ENCODE measurements at regions not wholly inside any gene's neighbourhood (a gene's known extent, or its start where the extent isn't known, plus 50 kb on each side); places are given as distances from the start of the nearest gene placed in this dataset.
"Not testable (repeated sequence)": the region's sequence is repeated elsewhere in the genome, so short reads cannot be mapped to it uniquely, and the experiment has no call there.

- H3K27me3 ChIP-seq; H3K27ac ChIP-seq; H3K9me3 ChIP-seq; H3K36me3 ChIP-seq; H3K4me1 ChIP-seq; intact Hi-C loops (cut with DNase I); H3K4me3 ChIP-seq (replicated peaks in 1 of 3); DNase-seq: not testable (repeated sequence)
- WGBS, 2 donors: 93 to 94% methylated on average over 3 to 18 of the region's 30 CpGs
These were observed 481.0 kb upstream of the GNPDA2 start for GRCh38 chr4:45207241-45207863.

DNA sequence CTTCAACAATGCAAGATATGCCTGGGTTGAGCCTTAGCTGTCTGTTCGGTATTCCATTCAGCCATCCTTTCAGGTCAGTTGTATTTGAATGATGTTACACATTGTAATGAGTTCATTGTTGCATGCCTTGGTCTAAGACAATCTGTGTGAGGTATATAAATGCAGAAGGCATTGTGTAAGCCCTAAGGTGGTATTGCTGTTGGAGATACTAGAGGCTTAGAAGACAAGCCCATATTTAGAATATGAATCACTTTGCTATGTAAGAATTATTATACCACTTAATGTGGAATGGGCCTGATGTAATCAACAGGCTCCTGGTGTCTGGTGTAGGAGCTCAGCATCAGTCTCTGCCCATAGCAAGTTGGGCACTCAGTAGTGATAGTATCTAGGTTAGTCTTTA, 473.4 kb upstream of the GNPDA2 start:
- H3K27me3 ChIP-seq: no peaks in the 10 kb centered on the region
- H3K9me3 ChIP-seq: no peaks in the 10 kb centered on the region
- no peak overlapping the region for H3K27ac ChIP-seq
- H3K4me1 ChIP-seq: no peaks in the 10 kb centered on the region
- WGBS, 2 donors: 97 to 100% methylated on average over 1 of the region's 1 CpG
- intact Hi-C loops (cut with DNase I): no loop called here
- H3K4me3 ChIP-seq (replicated peaks in 1 of 3): no peak overlapping the region
- no peak for TF ChIP-seq CTCF (IDR thresholded peaks at IDR 0.05)
- TF ChIP-seq POLR2A (IDR thresholded peaks at IDR 0.05): no peak
- no peak for DNase-seq
- H3K36me3 ChIP-seq: no peaks in the 10 kb centered on the region

- TF ChIP-seq CTCF (IDR thresholded peaks at IDR 0.05) (no peak), POLR2A (IDR thresholded peaks at IDR 0.05) (no peak)
- Histone ChIP-seq H3K9me3 (no peaks in the 10 kb centered on the region), H3K27ac (no peak overlapping the region), H3K36me3 (no peaks in the 10 kb centered on the region), H3K27me3 (no peaks in the 10 kb centered on the region), H3K4me3 (replicated peaks in 1 of 3) (no peak overlapping the region), H3K4me1 (no peaks in the 10 kb centered on the region)
- no peak for DNase-seq
- 82 to 90% methylated on average over 2 of the region's 2 CpGs for WGBS, 2 donors
- intact Hi-C loops (cut with DNase I): no loop called here
These were observed 462.1 kb upstream of the GNPDA2 start for GRCh38 chr4:45188501-45188900.

- 93% methylated on average over 4 of the region's 4 CpGs for WGBS, 2 donors
- TF ChIP-seq POLR2A (IDR thresholded peaks at IDR 0.05): no peak
- TF ChIP-seq CTCF (IDR thresholded peaks at IDR 0.05): no peak
- DNase-seq: no peak
- Histone ChIP-seq H3K36me3 (no peaks in the 10 kb centered on the region), H3K27ac (no peak overlapping the region), H3K9me3 (no peaks in the 10 kb centered on the region), H3K27me3 (no peaks in the 10 kb centered on the region), H3K4me1 (no peaks in the 10 kb centered on the region), H3K4me3 (replicated peaks in 1 of 3) (no peak overlapping the region)
- intact Hi-C loops (cut with DNase I): no loop called here
These were observed 459.9 kb upstream of the GNPDA2 start for GRCh38 chr4:45186249-45186648.

GRCh38 chr4:45183905-45184304, 457.5 kb upstream of the GNPDA2 start:
- 70% methylated on average over 2 of the region's 2 CpGs for WGBS, 2 donors
- TF ChIP-seq POLR2A (IDR thresholded peaks at IDR 0.05): no peak
- TF ChIP-seq CTCF (IDR thresholded peaks at IDR 0.05): no peak
- intact Hi-C loops (cut with DNase I): no loop called here
- Histone ChIP-seq H3K27me3 (no peaks in the 10 kb centered on the region), H3K4me3 (replicated peaks in 1 of 3) (no peak overlapping the region), H3K4me1 (no peaks in the 10 kb centered on the region), H3K36me3 (no peaks in the 10 kb centered on the region), H3K9me3 (no peaks in the 10 kb centered on the region), H3K27ac (no peak overlapping the region)
- DNase-seq: no peak

DNA sequence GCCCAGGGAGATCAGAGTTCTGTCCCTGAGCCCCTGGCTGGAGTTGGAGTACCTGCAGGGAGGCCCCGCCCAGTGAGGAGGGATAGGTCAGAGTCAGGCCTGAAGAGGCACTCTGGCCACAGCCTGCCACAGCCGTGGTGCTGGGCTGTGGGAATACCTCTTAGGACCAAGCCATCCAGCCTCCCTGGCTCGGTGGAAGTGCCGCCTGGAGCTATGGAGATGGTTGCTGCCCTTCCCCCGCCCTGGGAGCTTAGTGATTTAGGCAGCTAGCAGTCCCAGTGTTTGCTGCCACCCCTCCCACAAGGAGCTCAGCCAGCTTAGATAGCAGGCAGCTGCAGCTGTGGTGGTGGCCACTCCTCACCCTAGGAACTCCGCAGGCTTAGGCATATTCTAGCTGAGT, 446.3 kb upstream of the GNPDA2 start:
- Histone ChIP-seq H3K9me3 (no peaks in the 10 kb centered on the region), H3K4me1 (no peaks in the 10 kb centered on the region), H3K4me3 (replicated peaks in 1 of 3) (no peak overlapping the region), H3K27ac (no peak overlapping the region), H3K36me3 (no peaks in the 10 kb centered on the region), H3K27me3 (no peaks in the 10 kb centered on the region)
- intact Hi-C loops (cut with DNase I): no loop called here
- DNase-seq: no peak
- 90 to 93% methylated on average over 4 to 5 of the region's 6 CpGs for WGBS, 2 donors
- TF ChIP-seq POLR2A (IDR thresholded peaks at IDR 0.05): no peak
- TF ChIP-seq CTCF (IDR thresholded peaks at IDR 0.05): no peak
